MM.1S (cell line): ENCODE measurements at regions not wholly inside any gene's neighbourhood (a gene's known extent, or its start where the extent isn't known, plus 50 kb on each side); places are given as distances from the start of the nearest gene placed in this dataset.

Experiments
- DNase-seq: peaks from one replicate; pipeline ENCODE4 v3.0.0-alpha.2; 2015
- H2AFZ ChIP-seq: fragments of 300-600 bp; sonication (generic); 2 replicates; pipeline ENCODE4 v1.6.0; 2016; ENCODE audit warnings: antibody characterized with exemption, low read length
- H3F3A ChIP-seq: fragments of 300-600 bp; sonication (generic); 2 replicates; pipeline ENCODE4 v1.6.1; 2016; ENCODE audit warnings: mild to moderate bottlenecking, antibody characterized with exemption, low read length, moderate library complexity, mixed read lengths; ENCODE audit not compliant: insufficient read depth
- H3K27ac ChIP-seq: fragments of 300-600 bp; sonication (generic); 2 replicates; pipeline ENCODE4 v1.5.1; 2016; ENCODE audit warnings: mild to moderate bottlenecking, low read length
- H3K27me3 ChIP-seq: fragments of 300-600 bp; sonication (generic); replicated peaks from 2 replicates; pipeline ENCODE4 v1.6.0; 2016; ENCODE audit warnings: low read length; ENCODE audit not compliant: insufficient read depth
- H3K36me3 ChIP-seq: fragments of 300-600 bp; sonication (generic); replicated peaks from 2 replicates; pipeline ENCODE4 v1.6.1; 2016; ENCODE audit warnings: mild to moderate bottlenecking, low read length, mixed read lengths; ENCODE audit not compliant: insufficient read depth
- H3K4me1 ChIP-seq: fragments of 300-600 bp; sonication (generic); 2 replicates; pipeline ENCODE4 v1.6.1; 2016; ENCODE audit warnings: low read length, mixed read lengths
- H3K4me2 ChIP-seq: fragments of 300-600 bp; sonication (generic); 2 replicates; pipeline ENCODE4 v1.6.0; 2016; ENCODE audit warnings: low read depth, low read length
- H3K4me3 ChIP-seq: fragments of 300-600 bp; sonication (generic); 2 replicates; pipeline ENCODE4 v1.5.1; 2016; ENCODE audit warnings: low read length, mixed read lengths
- H3K79me2 ChIP-seq: fragments of 300-600 bp; sonication (generic); 2 replicates; pipeline ENCODE4 v1.6.1; 2016; ENCODE audit warnings: mixed run types, low read length, mixed read lengths
- H3K9ac ChIP-seq: fragments of 300-600 bp; sonication (generic); 2 replicates; pipeline ENCODE4 v1.6.1; 2016; ENCODE audit warnings: low read length, mixed read lengths
- H3K9me2 ChIP-seq: fragments of 300-600 bp; sonication (generic); replicated peaks from 2 replicates; pipeline ENCODE4 v1.6.1; 2016; ENCODE audit warnings: mild to moderate bottlenecking, low read length, mixed read lengths; ENCODE audit not compliant: insufficient read depth
- H3K9me3 ChIP-seq: fragments of 300-600 bp; sonication (generic); replicated peaks from 2 replicates; pipeline ENCODE4 v1.6.1; 2016; ENCODE audit warnings: mild to moderate bottlenecking, low read length, mixed read lengths; ENCODE audit not compliant: insufficient read depth
- H4K20me1 ChIP-seq: fragments of 300-600 bp; sonication (generic); 2 replicates; pipeline ENCODE4 v1.6.1; 2016; ENCODE audit warnings: mild to moderate bottlenecking, low read length, moderate library complexity, mixed read lengths; ENCODE audit not compliant: insufficient read depth
- CTCF ChIP-seq: fragments of 300-600 bp; sonication (generic); IDR thresholded peaks from 2 replicates; pipeline ENCODE4 v1.5.1; 2016; ENCODE audit warnings: antibody characterized with exemption, low read length, mixed read lengths
- EZH2 ChIP-seq: fragments of 300-600 bp; sonication (generic); optimal IDR thresholded peaks from 2 replicates; pipeline ENCODE3; 2017; ENCODE audit warnings: low read depth, mild to moderate bottlenecking, antibody characterized with exemption, low read length, mixed read lengths
- EZH2phosphoT487 ChIP-seq: fragments of 300-600 bp; sonication (generic); IDR thresholded peaks from 2 replicates; pipeline ENCODE4 v1.6.1; 2018; ENCODE audit warnings: antibody characterized with exemption, low read length

GRCh38 chr6:79797163-79797764 lies 150.1 kb downstream of the ELOVL4 start:
- Histone ChIP-seq H3K4me1 (no peaks in the 10 kb centered on the region), H3K9ac (no peak overlapping the region), H3K9me3 (no peaks in the 10 kb centered on the region), H3K4me3 (no peak overlapping the region), H2AFZ (no peak overlapping the region), H3F3A (no peaks in the 10 kb centered on the region), H3K27ac (no peak overlapping the region), H3K4me2 (no peak overlapping the region), H3K9me2 (no peaks in the 10 kb centered on the region), H3K27me3 (no peaks in the 10 kb centered on the region), H3K79me2 (no peaks in the 10 kb centered on the region), H3K36me3 (no peaks in the 10 kb centered on the region), H4K20me1 (no peaks in the 10 kb centered on the region)
- DNase-seq: no peak
- no peak for TF ChIP-seq CTCF
- no peak for TF ChIP-seq EZH2phosphoT487
- TF ChIP-seq EZH2: no peak

GRCh38 chr6:79796197-79796596 lies 151.2 kb downstream of the ELOVL4 start:
- Histone ChIP-seq H3K36me3 (no peaks in the 10 kb centered on the region), H3K79me2 (no peaks in the 10 kb centered on the region), H3F3A (no peaks in the 10 kb centered on the region), H3K9me3 (no peaks in the 10 kb centered on the region), H3K4me1 (no peaks in the 10 kb centered on the region), H2AFZ (no peak overlapping the region), H3K9ac (no peak overlapping the region), H3K27ac (no peak overlapping the region), H3K4me3 (no peak overlapping the region), H4K20me1 (no peaks in the 10 kb centered on the region), H3K4me2 (no peak overlapping the region), H3K9me2 (no peaks in the 10 kb centered on the region), H3K27me3 (no peaks in the 10 kb centered on the region)
- DNase-seq: no peak
- TF ChIP-seq EZH2phosphoT487 (no peak), EZH2 (no peak), CTCF (no peak)

GRCh38 chr6:79789896-79790295 lies 157.5 kb downstream of the ELOVL4 start:
- TF ChIP-seq CTCF (no peak), EZH2 (no peak), EZH2phosphoT487 (no peak)
- no peak for DNase-seq
- Histone ChIP-seq H3K27me3 (no peaks in the 10 kb centered on the region), H3K4me1 (no peaks in the 10 kb centered on the region), H3F3A (no peaks in the 10 kb centered on the region), H3K9me2 (no peaks in the 10 kb centered on the region), H2AFZ (no peak overlapping the region), H3K36me3 (no peaks in the 10 kb centered on the region), H3K9ac (no peak overlapping the region), H3K27ac (no peak overlapping the region), H3K9me3 (no peaks in the 10 kb centered on the region), H3K4me3 (no peak overlapping the region), H4K20me1 (no peaks in the 10 kb centered on the region), H3K79me2 (no peaks in the 10 kb centered on the region), H3K4me2 (no peak overlapping the region)
